AG04449 (cell line): ENCODE measurements at regions not wholly inside any gene's neighbourhood (a gene's known extent, or its start where the extent isn't known, plus 50 kb on each side); places are given as distances from the start of the nearest gene placed in this dataset.

Experiments used
- CTCF ChIA-PET: fragments of 350-600 bp; formaldehyde crosslinking; extraction: SDS; loops from one replicate; lab custom pipeline; 2021; ENCODE audit warnings: antibody characterized with exemption; lab: Yijun Ruan, JAX
- POLR2A ChIA-PET: fragments of 400-600, 350-600 bp; formaldehyde crosslinking; extraction: SDS; loops from one replicate; lab custom pipeline; 2020; ENCODE audit warnings: antibody characterized with exemption, inconsistent platforms; lab: Yijun Ruan, JAX
- DNase-seq: peaks from one replicate; pipeline ENCODE4 v3.0.0-alpha.2; 2010; ENCODE audit warnings: low read depth, low spot score
- H3K4me3 ChIP-seq: 2 replicates; pipeline ENCODE4 v1.5.1; 2011; ENCODE audit warnings: low read depth, mild to moderate bottlenecking, control low read depth, low read length
- CTCF ChIP-seq: IDR thresholded peaks from one replicate; pipeline ENCODE4 v1.5.1; 2011; ENCODE audit warnings: mild to moderate bottlenecking, moderate library complexity, low read length, control low read depth, inconsistent platforms; ENCODE audit not compliant: insufficient read depth; ENCODE audit errors: missing control alignments

- CTCF ChIA-PET, result interaction anchor here (1.8 to 1.9 kb wide), 2 partner anchors 13 to 160 kb away, joined by 5 to 8 read pairs; no protein-coding TSS in a partner anchor
- no peak overlapping the region for H3K4me3 ChIP-seq
- POLR2A ChIA-PET, result no interaction called here
- DNase-seq, result no peak
- TF ChIP-seq CTCF, result no peak
Measured at GRCh38 chr6:139923964-139924475, 549.6 kb upstream of the CITED2 start.

- CTCF ChIA-PET, result interaction anchor here (1.8 kb wide), 1 partner anchor 12 kb away, joined by 5 read pairs; no protein-coding TSS in a partner anchor
- TF ChIP-seq CTCF, result no peak
- POLR2A ChIA-PET, result interaction anchor here (1.4 kb wide), 1 partner anchor 548 kb away, joined by 5 read pairs; the partner anchor contains the start of gene CITED2
- DNase-seq, result no peak
- no peak overlapping the region for H3K4me3 ChIP-seq
Measured at GRCh38 chr6:139922236-139922635, 547.8 kb upstream of the CITED2 start.

DNA sequence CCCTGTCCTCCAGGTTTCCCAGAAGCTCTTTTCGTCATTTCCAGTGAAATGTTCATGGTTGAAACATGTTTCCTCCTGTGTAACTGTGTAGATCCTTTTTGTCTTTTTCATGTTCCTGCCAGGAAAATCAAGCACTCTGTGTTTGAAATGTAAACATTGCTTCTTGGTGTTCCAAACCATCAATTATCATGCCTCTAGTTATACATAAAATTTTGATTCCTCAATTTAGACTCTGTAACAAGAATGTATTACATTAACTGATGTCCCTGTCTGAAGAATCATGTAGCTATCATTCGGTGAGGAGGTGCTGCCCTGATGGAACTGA is 546.3 kb upstream of the CITED2 start:
- DNase-seq, result no peak
- no peak for TF ChIP-seq CTCF
- ChIA-PET POLR2A (no interaction called here), CTCF (interaction anchor here (0.6 to 2.8 kb wide), 3 partner anchors 39 to 550 kb away, joined by 3 to 11 read pairs (median 3); no protein-coding TSS in a partner anchor)
- no peak overlapping the region for H3K4me3 ChIP-seq

- no peak for DNase-seq
- no peak for TF ChIP-seq CTCF
- CTCF ChIA-PET, result interaction anchor here (0.6 to 2.8 kb wide), 3 partner anchors 38 to 550 kb away, joined by 3 to 11 read pairs (median 3); no protein-coding TSS in a partner anchor
- H3K4me3 ChIP-seq, result no peak overlapping the region
- POLR2A ChIA-PET, result no interaction called here
Measured at GRCh38 chr6:139920027-139920775, 545.8 kb upstream of the CITED2 start.

DNA sequence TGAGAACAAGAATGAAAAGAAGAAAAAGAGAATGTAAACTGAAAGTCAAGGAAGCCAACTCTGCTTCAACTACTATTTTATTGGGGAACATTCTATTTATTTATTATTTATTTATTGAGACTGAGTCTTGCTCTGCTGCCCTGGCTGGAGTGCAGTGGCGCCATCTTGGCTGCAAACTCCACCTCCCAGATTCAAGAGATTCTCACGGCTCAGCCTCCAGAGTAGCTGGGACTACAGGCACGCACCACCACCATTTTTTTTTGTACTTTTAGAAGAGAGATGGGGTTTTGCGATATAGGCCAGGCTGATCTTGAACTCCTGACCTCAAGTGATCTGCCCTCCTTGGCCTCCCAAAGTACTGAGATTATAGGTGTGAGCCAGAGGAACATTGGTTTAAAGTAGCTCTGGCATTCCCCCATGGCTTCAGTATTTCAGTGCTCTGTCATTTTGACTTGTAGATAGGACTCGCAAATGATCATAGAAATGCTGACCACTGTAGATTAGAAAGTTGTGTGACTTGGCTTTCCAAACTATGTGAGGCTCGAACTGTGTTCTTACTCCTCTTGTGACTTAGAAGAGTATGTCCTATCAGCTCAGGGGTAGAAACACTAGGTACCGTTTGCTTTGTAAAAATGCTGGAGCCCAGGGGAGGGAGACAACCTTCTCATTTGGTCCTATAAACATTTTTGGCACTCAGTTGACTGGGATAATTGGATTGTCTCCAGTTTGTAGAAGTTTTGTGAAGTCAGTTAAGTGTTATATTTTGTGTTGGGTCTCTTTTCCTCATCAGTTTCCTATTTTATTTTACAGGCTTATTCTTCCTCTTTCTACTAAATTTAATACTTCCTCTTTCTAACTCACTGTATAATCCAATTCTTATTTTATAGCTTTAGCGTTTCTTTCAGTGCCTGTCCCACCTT is 544.9 kb upstream of the CITED2 start:
- ChIA-PET CTCF (interaction anchor here (2.8 kb wide), 1 partner anchor 37 kb away, joined by 11 read pairs; no protein-coding TSS in a partner anchor), POLR2A (no interaction called here)
- no peak for TF ChIP-seq CTCF
- H3K4me3 ChIP-seq, result no peak overlapping the region
- no peak for DNase-seq
